ENCODE measurements at regions not wholly inside any gene's neighbourhood (a gene's known extent, or its start where the extent isn't known, plus 50 kb on each side); places are given as distances from the start of the nearest gene placed in this dataset.

DNA sequence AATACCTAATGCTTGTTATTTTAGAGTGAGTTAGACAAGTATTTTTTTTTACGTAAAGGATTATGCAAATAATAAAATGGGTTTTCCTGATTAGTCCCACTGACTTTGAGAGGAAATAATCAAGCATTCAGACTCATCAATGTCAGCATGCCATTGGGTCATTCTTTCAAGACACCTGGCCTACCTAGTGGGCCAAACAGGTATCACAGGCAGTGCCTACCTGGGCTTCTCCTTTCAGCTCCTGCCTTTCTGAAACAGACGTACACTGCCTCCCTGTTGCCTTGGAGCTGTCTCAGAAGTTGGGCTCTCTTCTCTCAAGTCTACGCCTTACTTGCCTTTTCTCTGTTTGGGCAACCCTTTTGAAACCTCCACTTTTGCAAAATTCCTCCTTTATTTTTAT lies 545.6 kb downstream of the SNAPC1 start:
- TF ChIP-seq POLR2A (IDR thresholded peaks at IDR 0.05; ENCODE audit: low read depth, low read length) (no peak), POLR2AphosphoS5 (IDR thresholded peaks at IDR 0.05; ENCODE audit: low read depth, low read length) (no peak), TAF1 (IDR thresholded peaks at IDR 0.05; ENCODE audit: low read depth, low read length) (no peak), SPI1 (IDR thresholded peaks at IDR 0.05; ENCODE audit: low read depth, low read length) (no peak), POU2F2 (IDR thresholded peaks at IDR 0.05; ENCODE audit: low read depth, low read length) (no peak), PAX5 (IDR thresholded peaks at IDR 0.05; ENCODE audit: insufficient read depth, low read length, severe bottlenecking) (no peak)

Measured in GM12891 (cell line).